Fibroblast of upper back skin (primary cell): ENCODE measurements at regions not wholly inside any gene's neighbourhood (a gene's known extent, or its start where the extent isn't known, plus 50 kb on each side); places are given as distances from the start of the nearest gene placed in this dataset.
"Not testable (repeated sequence)": the region's sequence is repeated elsewhere in the genome, so short reads cannot be mapped to it uniquely, and the experiment has no call there.

Source experiments
- DNase-seq: peaks from one replicate; pipeline ENCODE4 v3.0.0-alpha.2; 2013

DNA sequence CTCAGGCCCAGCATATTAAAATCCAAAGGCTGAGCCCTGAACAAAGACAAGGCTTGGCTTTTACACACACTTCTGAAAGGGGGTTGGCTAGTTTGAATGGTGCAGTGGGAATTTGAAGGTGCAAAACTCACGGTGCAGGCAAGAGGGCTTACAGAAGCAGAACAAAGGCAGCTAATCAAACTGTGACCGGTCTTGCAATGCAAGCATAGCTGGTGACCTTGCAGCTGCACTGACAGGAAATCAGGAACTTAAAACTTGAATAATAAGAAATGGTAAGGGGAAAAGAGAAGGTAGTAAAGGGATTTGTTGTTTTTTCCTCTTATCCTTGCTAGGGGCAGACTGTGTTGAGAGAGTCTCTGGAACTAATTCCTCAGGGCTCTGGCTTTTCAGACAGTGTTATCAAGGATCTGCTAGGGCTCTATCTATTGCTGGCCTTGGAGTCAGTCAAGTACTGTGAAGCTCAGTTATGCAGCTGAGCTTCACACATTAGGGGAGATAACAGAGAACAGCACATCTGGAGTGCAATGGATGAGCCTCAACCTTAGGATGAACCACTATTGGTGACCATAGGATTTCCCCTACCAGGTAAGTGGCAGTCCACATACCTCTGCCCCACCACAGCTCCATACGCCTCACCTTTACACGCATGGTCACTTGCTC is 97.6 kb downstream of the PPIAL4G start:
- DNase-seq = no peak

DNA sequence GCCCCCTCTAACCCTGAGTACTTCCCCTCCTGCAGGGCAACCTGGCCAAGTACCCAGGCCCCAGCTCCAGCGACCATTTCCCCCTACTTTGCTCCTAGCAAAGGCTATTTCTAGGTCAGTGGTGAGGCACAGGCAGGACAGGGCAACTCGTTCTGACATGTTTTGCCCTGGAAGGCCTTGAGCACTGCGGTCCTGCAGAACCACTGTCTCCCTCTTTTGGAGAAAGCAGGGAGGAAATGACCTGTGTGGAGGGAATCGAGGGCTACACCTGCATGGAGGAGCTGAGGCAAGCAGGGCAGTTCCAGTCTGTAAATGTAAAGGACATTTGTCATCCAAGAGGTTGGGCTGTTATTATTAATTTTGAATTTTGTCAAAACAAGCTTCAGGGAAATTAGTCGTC is 99.1 kb downstream of the PPIAL4G start:
- DNase-seq = no peak

DNA sequence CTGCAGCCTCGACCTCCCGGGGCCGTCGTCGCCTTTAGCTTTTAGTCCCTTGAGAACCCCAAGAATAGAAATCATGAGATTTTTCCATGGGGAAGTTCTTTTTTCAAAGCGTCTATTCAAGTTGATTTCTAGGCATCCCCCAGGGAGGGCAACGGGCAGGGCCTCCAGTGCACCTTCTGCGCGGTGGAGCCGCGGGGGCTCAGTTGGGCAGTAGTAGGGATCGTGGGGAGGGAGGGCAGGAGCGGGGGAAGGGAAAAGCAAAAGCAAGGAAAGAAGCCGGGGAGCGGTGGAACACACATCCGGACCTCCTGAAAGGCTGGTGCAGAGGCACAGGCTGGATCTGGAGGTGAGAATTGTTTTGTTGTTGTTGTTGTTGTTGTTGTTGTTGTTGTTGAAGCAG is 103.4 kb downstream of the PPIAL4G start:
- DNase-seq = no peak

DNA sequence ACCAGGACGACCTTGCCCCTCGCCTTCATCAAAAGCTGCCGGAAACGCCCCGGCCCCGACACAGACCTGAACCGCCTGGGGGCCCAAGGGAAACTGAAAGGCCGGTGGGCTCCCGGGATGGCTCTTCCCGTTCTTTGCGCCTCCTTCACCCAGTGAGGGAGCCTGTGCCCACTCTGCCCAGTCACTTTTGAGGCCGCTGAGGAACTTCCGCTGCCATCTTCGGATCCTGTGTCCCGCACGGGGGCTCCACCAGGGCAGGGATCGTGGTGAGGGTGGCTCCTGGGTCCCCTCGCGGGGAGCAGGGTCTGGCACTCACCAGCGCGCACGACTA is 104.0 kb downstream of the PPIAL4G start:
- DNase-seq = no peak

DNA sequence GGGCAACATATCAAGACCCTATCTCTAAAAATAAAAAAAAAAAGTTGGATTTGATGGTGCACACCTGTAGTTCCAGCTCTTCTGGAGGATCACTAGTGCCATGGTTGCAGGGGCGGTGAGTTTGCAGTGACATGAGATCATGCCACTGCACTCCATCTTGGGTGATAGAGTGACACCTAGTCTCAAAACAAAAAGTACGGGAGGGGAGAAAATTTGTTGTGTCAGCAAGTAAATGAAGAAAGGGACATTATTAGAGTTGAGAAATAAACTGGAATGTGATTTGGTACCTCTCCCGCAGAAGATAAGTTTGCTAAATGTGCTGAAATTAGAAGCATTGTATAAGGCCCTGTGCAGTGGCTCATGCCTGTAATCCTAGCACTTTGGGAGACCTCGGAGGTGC is 105.1 kb downstream of the PPIAL4G start:
- not testable (repeated sequence) for DNase-seq

DNA sequence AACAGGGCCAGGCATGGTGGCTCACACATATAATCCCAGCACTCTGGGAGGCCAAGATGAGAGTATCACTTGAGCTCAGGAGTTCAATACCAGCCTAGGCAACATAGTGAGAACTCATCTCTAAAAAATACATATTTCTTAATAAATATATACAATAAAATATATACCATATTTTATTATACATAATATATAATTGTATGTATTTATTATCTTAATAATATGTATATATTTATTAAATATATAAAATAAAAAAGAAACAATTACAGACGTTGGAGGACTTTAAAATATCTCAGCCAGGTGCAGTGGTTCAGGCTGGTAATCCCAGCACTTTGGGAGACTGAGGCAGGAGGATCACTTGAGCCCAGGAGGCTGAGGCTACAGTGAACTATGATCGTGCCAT is 106.1 kb downstream of the PPIAL4G start:
- not testable (repeated sequence) for DNase-seq

DNA sequence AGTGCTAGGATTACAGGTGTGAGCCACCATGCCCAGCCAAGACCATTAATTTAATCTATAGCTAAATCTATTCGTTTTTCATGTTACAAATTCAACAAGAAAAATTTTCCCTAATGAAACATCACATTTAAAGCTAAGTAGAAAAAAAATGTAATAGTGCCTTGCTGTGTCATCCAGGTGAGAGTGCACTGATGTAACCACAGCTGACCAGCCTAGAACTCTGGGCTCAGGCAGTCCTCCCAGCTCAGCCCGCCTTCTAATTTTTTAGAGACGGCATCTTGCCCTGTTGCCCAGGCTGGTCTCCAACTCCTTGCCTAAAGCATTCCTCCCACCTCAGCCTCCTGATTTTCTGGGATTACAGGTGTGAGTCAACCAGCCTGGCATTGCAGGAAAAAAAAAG is 109.0 kb downstream of the PPIAL4G start:
- DNase-seq = no peak

DNA sequence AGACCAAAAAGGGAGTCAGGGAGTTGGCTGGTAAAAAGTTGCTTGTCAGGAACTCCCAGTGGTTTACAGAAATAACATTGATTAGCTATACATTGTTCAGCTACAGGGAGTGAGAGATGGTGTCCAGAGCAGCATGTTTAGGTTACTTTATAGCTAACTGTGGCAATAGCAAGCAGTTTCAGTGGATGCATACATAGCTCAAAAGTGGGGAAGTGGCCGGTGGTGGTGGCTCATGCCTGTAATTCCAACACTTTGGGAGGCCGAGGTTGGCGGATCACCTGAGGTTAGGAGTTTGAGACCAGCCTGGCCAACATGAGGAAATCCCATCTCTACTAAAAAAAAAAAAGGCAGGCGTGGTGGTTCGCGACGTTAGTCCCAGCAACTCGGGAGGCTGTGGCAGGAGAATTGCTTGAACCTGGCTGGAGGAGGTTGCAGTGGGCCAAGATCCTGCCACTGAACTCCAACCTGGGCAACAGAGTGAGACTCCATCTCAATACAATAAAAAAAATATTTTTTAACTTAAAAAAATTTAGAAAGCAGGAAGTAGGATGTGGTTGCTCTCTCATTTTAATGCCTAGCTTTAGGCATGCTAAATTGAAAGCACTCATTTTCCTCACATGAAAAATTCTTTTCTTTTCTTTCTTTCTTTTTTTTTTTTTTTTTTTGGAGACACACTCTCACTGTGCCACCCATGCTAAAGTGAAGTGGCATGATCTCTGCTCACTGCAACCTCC is 109.7 kb downstream of the PPIAL4G start:
- no peak for DNase-seq

DNA sequence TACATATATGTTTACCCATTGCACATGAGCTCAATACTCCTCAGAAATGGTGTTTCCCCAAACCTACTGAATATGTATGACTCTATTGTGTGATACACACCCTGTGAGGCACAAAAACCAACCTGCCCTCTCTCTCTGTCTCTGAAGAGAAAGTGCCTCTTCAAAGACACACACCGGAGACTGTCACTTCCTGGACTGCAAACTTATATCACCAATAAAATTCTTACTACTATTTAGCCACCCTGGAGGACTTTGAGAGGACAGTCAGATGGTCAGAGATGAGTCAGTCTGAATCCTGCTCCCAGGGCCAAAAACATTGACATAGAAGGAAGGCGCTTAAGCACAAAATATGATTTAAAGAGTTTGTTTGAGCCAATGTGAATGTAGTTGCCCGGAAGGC is 110.4 kb downstream of the PPIAL4G start:
- DNase-seq = no peak

DNA sequence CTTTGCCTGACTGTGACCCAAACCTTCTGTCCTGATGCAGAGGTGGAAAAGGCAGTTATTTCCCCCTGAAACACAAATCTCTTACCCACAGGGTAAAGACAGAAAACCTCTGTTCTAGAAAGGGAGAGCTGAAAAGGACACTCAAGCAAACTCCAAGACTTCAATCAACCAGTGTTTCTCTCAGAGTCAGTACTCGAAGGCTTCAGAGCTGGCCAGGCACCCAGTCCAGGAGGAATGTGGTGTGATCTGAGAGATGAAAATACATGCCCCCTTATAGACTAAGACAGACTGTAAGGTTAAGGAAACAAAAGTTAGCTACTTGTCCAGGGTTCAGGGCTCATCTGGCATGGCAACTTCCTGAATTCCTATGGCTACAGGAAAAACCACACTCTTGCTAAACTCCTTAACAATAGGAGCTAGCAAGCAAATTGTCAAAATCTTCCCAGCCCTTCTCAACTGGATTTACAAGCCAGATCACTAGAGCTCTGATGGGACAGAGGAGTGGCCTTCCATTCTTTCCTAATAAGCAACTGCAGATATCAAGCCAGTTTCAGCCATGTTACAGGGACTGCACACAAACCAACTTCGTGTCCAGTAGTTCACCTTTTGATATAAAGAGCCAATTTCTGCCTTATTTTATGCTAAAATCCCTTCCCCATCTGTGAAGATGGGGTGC is 110.9 kb downstream of the PPIAL4G start:
- not testable (repeated sequence) for DNase-seq

DNA sequence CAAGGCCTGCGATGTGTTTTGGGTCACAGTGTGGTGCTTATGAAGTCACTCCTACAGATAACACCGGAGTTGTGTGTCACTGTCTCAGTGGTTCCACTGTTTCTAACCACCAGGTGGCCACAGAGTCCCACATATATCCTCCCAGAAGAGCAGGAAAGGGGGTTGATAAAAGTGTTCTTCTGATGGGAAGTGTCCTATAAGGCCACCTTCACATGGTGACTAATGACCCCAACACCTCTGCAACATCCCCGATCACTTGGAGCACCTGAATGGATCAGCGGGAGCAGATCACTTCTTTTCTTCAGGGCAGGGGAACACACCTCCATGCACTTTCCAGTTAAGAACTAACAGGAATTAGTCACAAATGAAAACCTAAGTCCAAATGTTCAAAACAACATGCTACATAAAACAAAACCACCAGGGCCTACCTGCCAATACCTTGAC is 111.5 kb downstream of the PPIAL4G start:
- peak; percentile 66 for DNase-seq

DNA sequence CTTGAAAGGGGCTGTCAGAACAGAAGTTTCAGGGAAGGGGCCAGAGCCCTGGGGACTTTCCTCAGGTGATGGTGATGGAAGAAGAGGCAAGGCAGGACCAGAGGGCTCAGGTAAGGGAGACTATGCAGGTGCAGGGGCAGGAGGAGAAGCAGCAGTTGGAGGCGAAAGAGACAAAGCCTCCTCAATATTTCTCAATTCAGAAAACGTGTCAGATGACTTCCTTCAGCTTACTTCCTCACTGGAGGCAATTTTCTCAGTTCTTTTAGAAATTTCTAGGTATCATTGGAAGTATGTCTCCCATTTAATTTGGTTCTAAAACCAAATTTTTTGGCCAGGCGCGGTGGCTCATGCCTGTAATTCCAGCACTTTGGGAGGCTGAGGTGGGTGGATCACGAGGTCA is 112.4 kb downstream of the PPIAL4G start:
- not testable (repeated sequence) for DNase-seq

DNA sequence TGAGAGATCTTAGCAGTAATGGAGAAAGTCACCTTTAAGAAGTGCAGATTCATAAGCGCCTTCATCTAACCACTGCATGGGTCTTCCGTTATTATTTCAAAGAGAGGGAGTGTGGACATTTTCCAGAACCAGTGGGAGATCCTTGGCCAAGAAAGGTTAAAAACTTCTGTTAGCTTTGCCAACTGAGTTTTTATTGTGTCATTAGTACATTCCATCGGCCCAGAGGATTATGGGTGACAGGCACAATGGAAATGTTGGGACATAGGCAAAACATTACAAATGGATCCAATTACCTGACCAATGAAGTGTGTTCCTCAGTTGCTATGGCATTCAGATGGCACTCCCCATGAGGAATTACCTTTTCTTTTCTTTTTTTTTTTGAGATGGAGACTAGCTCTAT is 115.5 kb downstream of the PPIAL4G start:
- no peak for DNase-seq

DNA sequence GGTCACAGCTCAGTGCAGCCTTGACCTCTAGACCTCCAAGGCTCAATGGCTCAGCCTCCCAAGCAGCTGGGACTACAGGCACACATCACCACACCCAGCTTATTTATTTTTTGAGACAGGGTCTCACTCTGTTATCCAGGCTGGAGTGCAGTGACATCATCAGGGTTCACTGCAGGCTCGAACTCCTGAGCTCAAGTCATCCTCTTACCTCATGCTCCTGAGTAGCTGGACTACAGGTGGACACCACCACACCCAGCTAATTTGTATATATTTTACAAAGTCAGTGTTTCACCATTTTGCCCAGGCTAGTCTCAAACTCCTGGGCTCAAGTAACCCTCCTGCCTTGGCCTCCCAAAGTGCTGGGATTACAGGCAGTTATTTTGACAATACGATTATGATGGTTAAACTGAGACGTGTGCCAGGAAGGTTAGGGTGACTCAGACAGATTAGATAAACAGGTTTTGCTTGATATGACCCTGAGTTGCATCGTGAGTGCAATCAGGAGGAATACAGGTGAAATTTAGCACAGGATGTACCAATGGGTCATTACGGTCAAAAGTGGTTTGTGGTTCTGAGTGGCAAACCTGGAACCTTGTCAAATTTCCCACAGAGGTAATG is 116.9 kb downstream of the PPIAL4G start:
- DNase-seq = not testable (repeated sequence)

DNA sequence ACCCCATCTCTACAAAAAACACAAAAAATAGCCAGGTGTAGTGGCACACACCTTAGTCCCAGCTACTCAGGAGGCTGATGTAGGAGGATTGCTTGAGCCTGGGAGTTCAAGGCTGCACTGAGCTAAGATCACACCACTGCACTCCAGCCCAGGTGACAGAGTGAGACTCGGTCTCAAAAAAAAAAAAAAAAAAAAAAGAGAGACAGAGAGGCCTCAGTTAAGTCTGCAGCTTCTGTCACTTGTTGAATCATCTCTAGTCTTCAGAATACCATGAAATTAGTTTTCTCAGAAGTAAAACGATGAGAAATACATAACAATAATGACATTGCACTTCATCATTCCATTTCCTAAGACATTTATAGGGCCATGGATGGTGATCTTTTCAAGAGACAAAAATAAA is 118.0 kb downstream of the PPIAL4G start:
- not testable (repeated sequence) for DNase-seq

DNA sequence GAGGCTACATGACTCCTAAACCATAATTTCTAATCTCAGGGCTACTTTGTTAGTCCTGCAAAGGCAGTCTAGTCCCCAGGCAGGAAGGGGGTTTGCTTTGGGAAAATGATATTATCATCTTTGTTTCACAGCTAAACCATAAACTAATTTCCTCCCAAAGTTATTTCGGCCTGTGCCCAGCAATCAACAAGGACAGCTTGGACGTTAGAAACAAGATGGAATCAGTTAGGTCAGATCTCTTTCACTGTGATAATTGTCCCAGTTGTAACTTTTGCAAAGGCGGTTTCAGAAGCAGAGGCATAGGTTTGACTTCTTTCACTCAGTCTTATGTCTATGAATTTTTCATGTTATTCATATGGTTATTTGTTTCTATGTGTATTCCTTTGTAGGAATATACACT is 119.1 kb downstream of the PPIAL4G start:
- DNase-seq = not testable (repeated sequence)

DNA sequence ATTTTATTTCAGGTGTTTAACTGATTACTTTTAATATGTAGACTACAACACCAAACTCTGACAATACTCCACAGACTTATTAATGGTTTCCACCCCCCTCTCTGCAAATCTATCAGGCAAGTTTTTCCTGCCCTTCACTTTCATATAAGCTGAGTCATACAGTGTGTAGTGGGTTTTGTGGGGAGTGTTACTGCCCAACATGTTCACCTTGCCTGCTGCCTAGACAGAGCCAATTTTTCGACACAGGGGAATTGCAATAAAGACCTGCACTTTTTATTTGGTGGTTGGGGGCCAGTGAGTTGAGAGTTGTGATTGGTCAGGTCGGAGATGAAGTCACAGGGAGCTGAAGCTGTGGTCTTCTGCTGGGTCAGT is 119.7 kb downstream of the PPIAL4G start:
- no peak for DNase-seq

DNA sequence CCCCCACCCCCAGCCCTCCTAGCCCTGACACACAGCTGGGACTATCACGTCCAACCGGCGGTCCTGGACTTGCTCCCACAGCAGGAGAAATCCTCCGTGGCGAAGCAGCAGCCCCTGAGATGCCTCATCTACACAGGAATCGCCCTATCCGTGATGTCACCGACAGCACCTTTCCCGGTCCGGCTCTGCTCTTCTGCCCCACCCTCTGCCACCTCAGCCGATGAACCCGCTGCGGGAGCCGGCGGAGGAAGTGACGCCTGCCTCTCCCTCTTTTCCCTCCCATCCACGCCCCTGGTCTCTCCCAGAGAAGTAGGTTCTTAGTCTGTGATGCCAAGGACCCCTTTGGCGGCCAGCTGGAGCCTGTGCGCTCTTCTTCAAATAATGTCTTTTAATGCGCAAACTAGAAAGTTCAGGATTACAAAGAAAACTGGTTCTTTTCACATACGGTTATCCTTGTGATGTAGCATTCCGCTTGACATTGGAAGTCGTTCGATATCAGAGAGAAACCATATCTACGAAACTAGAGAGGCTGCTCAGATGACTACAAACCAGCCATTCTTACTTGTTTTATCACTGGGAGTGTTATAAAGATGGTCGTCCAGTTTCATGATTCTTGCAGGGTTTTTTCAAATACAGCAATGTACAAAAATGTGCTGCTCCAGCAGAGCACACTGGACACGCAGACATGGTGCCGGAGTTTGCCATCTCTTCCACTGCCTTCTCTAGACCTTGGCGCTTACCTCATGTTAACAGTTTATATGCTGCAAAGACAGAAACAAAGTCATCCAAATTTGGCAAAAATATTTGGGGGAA is 120.3 kb downstream of the PPIAL4G start:
- DNase-seq = peak; percentile 28

DNA sequence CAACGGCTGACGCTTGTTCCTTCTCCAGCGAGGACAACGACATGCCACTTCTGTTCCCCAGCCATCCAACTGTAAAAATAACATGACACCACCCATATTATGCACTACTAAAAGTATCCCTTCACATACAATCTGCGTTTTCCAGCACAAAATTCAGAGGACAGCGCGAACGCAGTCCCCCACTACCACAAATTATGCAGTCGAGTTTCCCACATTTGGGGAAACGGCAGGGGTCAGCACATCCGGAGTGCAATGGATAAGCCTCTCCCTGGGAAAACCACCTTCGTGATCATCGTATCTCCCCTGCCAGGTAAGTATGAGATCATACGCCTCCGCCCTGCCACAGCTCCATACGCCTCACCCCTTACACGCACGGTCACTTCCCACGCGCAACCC is 120.9 kb downstream of the PPIAL4G start:
- DNase-seq = no peak

DNA sequence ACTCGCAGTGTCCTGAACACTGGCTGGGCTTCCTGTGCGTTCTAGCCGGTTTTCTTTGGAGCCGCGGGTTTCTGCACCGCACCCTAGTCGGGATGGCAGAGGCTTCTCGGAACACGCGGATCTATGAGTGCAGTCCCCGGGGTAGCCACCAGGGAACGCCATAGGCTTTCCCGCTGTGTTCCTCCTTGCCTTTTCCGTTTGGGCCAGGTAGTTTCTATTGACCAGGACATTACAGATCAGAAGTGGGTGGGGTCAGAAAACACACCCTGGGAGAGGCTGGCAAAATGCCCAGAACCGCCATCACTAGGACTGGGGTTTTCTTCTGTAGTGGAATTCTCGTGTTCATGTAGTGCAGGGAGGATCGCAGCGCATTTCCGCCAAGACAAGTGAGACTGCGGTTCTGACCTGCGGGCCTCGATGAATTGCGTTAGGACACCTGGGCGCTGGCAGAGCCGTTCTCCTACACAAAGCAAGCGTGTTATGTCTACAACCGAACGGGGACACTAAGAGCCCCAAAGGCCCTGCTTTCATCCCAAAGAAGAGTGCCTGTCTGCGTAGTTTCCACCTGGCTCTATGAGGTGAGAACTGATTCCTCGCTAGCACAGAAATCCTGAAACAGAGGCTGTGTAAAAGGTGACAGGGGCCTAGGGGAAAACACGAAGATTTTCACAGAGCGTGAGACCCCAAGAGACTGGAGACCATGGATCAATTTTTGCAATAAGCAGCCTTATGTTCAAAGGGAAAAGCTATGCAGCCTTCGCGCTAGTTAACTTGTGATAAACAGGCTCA is 121.5 kb downstream of the PPIAL4G start:
- peak; percentile 38 for DNase-seq

DNA sequence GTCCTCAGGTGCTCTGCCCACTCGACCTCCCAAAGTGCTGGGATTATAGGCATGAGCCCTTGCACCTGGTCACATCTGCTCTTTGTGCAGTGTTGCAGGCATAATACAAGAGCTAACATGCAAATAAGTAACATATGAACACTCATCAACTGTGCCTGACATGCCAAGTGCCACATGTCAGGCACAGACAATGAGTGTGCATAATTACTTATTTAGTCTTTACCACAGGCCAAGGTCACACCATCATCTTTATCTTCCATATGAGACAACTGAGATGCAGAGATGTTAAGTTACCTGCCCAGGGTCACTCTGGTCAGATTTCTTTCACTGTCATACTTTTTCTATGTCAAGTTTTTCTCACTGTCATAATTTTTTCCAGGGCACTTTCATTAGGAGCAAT is 126.1 kb downstream of the PPIAL4G start:
- no peak for DNase-seq

DNA sequence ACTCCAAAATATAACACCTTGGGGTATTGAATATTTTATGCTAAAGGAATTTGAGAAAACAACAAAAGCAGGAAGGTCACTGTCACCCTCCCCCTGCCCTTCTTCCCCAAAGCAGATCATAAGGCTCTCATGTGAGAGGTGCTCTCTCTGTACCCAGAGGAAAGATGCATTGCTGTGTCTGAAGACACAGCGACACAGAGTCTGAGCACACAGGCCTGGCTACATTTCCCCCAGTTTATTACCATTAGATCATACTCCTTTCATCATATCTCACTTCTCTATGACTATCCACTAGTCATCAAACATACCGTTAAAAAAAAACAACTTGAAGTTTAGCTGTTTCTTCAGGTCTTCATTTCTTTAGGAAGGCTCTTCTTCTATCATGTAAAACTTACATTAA is 127.1 kb downstream of the PPIAL4G start:
- DNase-seq = no peak
